Thymus (tissue), 11 donors: ENCODE measurements at regions not wholly inside any gene's neighbourhood (a gene's known extent, or its start where the extent isn't known, plus 50 kb on each side); places are given as distances from the start of the nearest gene placed in this dataset.

Experiments
- DNase-seq, 9 donors: peaks; one replicate each; pipeline ENCODE4 v3.0.0-alpha.2; 2013; ENCODE audit warnings: low spot score in 9 of 9, low read depth in 6 of 9, missing footprints in 1 of 9
- H3K27ac ChIP-seq, 2 donors: one replicate each; pipeline ENCODE4 v1.5.1; 2013; ENCODE audit warnings: control low read depth in 1 of 2, low read depth in 1 of 2, low read length in 1 of 2, mild to moderate bottlenecking in 1 of 2, moderate library complexity in 1 of 2
- H3K27me3 ChIP-seq, 2 donors: one replicate each; pipeline ENCODE4 v1.5.1; 2013; ENCODE audit warnings: low read length in 1 of 2; ENCODE audit not compliant: control insufficient read depth in 2 of 2, insufficient read depth in 1 of 2
- H3K36me3 ChIP-seq, 2 donors: one replicate each; pipeline ENCODE4 v1.5.1; 2013; ENCODE audit warnings: low read length in 1 of 2, mild to moderate bottlenecking in 1 of 2, moderate library complexity in 1 of 2; ENCODE audit not compliant: control insufficient read depth in 2 of 2, insufficient read depth in 2 of 2
- H3K4me1 ChIP-seq, 2 donors: one replicate each; pipeline ENCODE4 v1.5.1; 2013; ENCODE audit warnings: low read length in 2 of 2; ENCODE audit not compliant: control insufficient read depth in 2 of 2, insufficient read depth in 2 of 2
- H3K4me3 ChIP-seq, 2 donors: one replicate each; pipeline ENCODE4 v1.5.1; 2013; ENCODE audit warnings: low read length in 2 of 2, control low read depth in 1 of 2, mild to moderate bottlenecking in 1 of 2
- H3K9me3 ChIP-seq, 2 donors: one replicate each; pipeline ENCODE4 v1.5.1; 2013; ENCODE audit warnings: low read length in 1 of 2, mild to moderate bottlenecking in 1 of 2; ENCODE audit not compliant: control insufficient read depth in 2 of 2, insufficient read depth in 1 of 2
- WGBS: extraction: QIAGEN DNeasy Blood & Tissue Kit; methylation state at CpG from one replicate; pipeline ENCODE4 v1.1.7; 2013; 5-methylcytosine and 5-hydroxymethylcytosine counted together
- donor health status: healthy.

DNA sequence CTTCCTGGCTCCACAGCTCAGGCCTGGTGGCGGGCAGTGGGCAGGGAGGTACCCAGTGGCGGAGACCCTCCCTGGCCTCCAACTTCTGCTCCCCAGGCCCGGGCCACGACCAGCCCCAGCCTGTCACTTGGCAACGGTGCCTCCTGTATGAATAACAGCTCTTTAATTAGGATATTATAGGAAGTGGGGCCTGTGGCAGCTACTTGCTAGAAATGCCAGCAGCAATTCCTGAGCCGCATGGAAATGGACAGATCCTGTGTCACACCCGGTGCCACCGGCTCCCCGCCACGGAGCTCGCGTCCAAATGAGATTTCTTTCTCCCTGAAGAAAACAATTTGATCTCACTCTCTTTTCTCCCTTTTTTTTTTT, 104.5 kb downstream of the CHST1 start:
- no peak overlapping the region for H3K4me3 ChIP-seq
- 77% methylated on average over 12 of the region's 12 CpGs for WGBS
- H3K4me1 ChIP-seq = no peaks in the 10 kb centered on the region
- H3K27me3 ChIP-seq = peaks cover 0 to 4% of the 10 kb centered on the region in 2 donors
- H3K27ac ChIP-seq = no peak overlapping the region
- H3K9me3 ChIP-seq = no peaks in the 10 kb centered on the region
- no peaks in the 10 kb centered on the region for H3K36me3 ChIP-seq
- no peak for DNase-seq

GRCh38 chr11:45560155-45560912, 105.1 kb downstream of the CHST1 start:
- no peak for DNase-seq
- Histone ChIP-seq H3K27me3 (peaks cover 0 to 4% of the 10 kb centered on the region in 2 donors), H3K4me3 (no peak overlapping the region), H3K36me3 (no peaks in the 10 kb centered on the region), H3K9me3 (no peaks in the 10 kb centered on the region), H3K4me1 (no peaks in the 10 kb centered on the region), H3K27ac (no peak overlapping the region)
- 72% methylated on average over 10 of the region's 10 CpGs for WGBS

- no peaks in the 10 kb centered on the region for H3K27me3 ChIP-seq
- 80% methylated on average over 10 of the region's 10 CpGs for WGBS
Observed at GRCh38 chr11:45556851-45557707, 108.3 kb downstream of the CHST1 start.

DNA sequence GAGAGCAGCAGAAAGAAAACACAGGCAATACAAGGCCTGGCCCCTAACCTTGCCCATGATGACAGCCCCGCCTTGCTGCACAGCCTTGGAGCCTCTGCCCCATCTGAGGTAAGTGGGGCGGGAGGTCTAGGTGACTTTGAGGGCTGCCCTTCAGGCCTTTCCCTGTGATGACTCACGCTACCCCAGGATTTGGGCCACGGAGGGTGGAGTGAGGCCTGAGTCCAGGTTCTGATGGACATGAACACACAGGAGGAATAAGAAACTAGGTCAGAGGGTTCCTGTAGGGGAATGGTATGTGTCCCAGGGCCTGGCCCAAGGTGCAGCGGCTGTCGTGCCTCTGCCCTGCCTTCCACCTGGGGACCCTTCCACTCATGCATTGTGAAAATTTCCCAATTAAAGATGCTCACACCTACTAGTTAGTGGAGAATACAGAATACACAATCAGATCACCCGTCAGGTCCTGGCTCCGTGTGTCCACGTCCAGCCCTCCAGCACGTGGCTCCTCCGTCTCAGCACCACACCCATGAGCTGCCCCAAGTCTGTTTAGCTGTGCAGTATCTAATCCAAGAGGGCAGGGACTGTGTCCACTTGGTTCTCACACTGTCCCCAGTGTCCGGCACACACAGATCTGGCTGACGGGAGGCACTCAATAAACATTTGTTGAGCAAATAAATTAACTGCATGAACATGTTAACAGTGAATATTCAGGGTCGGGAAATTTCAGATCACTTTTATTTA, 111.0 kb downstream of the CHST1 start:
- Histone ChIP-seq H3K4me3 (no peak overlapping the region), H3K27ac (no peak overlapping the region)

More at GRCh38 chr11:45556851-45557707, 108.3 kb downstream of the CHST1 start:
- no peak overlapping the region for H3K27ac ChIP-seq
- H3K9me3 ChIP-seq = no peaks in the 10 kb centered on the region
- no peak overlapping the region for H3K4me3 ChIP-seq
- no peak for DNase-seq
- no peaks in the 10 kb centered on the region for H3K4me1 ChIP-seq
- H3K36me3 ChIP-seq = no peaks in the 10 kb centered on the region

GRCh38 chr11:45553383-45553936, 112.0 kb downstream of the CHST1 start:
- WGBS = 93% methylated on average over 9 of the region's 9 CpGs
- no peak overlapping the region for H3K4me3 ChIP-seq
- DNase-seq = no peak
- H3K9me3 ChIP-seq = no peaks in the 10 kb centered on the region
- H3K4me1 ChIP-seq = no peaks in the 10 kb centered on the region
- no peak overlapping the region for H3K27ac ChIP-seq
- H3K27me3 ChIP-seq = no peaks in the 10 kb centered on the region
- H3K36me3 ChIP-seq = no peaks in the 10 kb centered on the region

More for the DNA sequence above, 111.0 kb downstream of the CHST1 start:
- no peaks in the 10 kb centered on the region for H3K9me3 ChIP-seq
- WGBS = 86% methylated on average over 14 of the region's 14 CpGs
- no peak for DNase-seq
- H3K27me3 ChIP-seq = no peaks in the 10 kb centered on the region
- no peaks in the 10 kb centered on the region for H3K36me3 ChIP-seq
- H3K4me1 ChIP-seq = no peaks in the 10 kb centered on the region

DNA sequence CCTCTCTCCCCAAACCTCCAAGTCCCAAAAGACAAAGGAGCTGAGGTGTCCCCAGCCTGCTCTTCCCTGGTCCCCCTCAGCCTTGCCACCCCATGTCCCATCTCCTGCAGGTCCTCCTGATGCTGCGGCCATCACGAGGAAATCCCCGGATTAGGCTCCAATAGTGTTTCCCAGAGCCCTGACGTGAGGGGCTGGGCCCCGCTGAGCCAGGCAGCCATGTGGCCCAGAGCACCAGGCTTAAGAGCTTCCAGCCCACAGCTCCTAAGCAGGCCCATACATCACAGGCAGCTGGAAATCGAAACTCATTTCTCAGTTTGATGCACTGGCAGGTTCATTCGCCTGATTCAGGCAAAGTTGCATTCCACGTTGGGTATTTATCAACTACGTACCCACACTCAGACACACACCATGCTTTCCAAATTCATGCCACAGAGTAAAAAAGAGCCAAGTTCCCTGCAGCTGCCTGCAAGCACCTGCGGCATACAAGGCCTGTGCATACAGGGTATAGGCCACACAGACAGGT, 114.2 kb downstream of the CHST1 start:
- no peak for DNase-seq
- no peaks in the 10 kb centered on the region for H3K4me1 ChIP-seq
- WGBS = 96% methylated on average over 10 of the region's 10 CpGs

DNA sequence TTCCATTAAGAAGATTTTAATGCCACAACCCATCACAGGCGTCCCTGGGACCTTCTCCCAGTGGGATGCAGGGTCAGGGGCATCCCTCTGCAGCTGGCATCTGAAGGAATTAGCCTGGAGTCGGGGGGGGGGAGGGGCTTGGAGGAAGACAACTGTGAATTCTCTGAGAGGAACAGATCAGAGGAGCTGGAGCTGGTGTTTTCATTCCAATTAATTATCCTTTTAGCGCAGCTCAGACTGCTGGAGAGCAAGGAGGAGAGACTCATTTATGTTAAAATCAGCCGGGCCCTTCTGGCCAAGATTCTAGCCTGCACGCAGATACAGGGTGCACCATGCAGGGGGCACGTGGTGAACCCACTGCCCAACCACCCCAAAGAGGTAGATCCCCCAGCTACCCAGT, 116.2 kb downstream of the CHST1 start:
- no peak overlapping the region for H3K4me3 ChIP-seq
- H3K4me1 ChIP-seq = no peaks in the 10 kb centered on the region
- no peaks in the 10 kb centered on the region for H3K9me3 ChIP-seq
- no peaks in the 10 kb centered on the region for H3K36me3 ChIP-seq
- H3K27ac ChIP-seq = no peak overlapping the region
- no peaks in the 10 kb centered on the region for H3K27me3 ChIP-seq
- DNase-seq = no peak
- WGBS = 67% methylated on average over 6 of the region's 6 CpGs

More for the DNA sequence above, 114.2 kb downstream of the CHST1 start:
- H3K36me3 ChIP-seq = no peaks in the 10 kb centered on the region
- no peak overlapping the region for H3K4me3 ChIP-seq
- no peaks in the 10 kb centered on the region for H3K9me3 ChIP-seq
- H3K27me3 ChIP-seq = no peaks in the 10 kb centered on the region
- H3K27ac ChIP-seq = no peak overlapping the region

GRCh38 chr11:45546366-45546765, 119.1 kb downstream of the CHST1 start:
- no peak overlapping the region for H3K4me3 ChIP-seq
- peaks cover 0 to 2% of the 10 kb centered on the region in 2 donors for H3K27me3 ChIP-seq
- no peaks in the 10 kb centered on the region for H3K4me1 ChIP-seq
- H3K9me3 ChIP-seq = no peaks in the 10 kb centered on the region
- no peak overlapping the region for H3K27ac ChIP-seq
- H3K36me3 ChIP-seq = no peaks in the 10 kb centered on the region
- 77% methylated on average over 3 of the region's 3 CpGs for WGBS
- no peak for DNase-seq
